GM21737 (cell line): ENCODE measurements at regions not wholly inside any gene's neighbourhood (a gene's known extent, or its start where the extent isn't known, plus 50 kb on each side); places are given as distances from the start of the nearest gene placed in this dataset.

Experiments used
- ATAC-seq: cut with Tn5 transposase; IDR thresholded peaks from one replicate; pipeline ENCODE4 v1.9.1; 2021; ENCODE audit warnings: mild to moderate bottlenecking, moderate library complexity; ENCODE audit not compliant: unreplicated experiment

DNA sequence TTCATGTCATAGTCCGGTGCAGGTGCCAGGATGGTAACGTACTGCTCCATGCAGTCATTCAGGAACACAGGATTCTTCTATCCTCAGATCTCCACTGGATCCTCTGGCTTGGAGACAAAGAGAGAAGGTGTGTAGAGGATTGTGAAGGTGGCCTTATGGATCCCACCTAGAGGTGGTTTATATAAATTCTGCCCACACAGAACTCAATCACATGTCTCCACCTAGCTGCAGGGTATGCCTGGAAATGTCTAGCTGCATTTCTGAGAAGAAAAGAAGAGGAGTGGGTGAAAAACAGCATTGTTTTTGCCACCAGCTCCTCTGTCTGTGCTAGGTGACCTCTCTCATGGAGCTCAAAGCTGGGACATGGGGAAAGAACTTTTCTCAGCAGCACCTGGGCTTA lies 478.7 kb downstream of the PDCD6IP start:
- no peak for ATAC-seq

DNA sequence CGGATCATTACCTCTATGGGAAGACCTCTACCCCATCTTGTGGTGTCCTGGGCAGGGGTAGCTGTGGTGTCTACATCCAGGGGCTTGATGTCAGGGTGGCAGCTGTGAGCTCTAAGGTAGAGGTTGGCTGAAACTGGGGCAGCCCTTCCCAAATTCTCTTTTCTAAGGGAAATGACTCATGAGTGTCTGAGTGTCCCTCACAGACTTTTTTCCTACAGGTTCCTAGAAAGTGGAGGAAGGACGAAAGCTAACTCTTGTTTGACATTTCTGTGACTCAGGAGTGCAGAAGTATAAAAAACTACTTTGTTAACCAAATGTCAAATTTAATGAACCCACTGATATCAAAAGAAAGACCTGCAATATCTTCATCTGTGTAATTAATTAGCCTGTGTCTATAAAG lies 481.5 kb downstream of the PDCD6IP start:
- ATAC-seq: no peak

DNA sequence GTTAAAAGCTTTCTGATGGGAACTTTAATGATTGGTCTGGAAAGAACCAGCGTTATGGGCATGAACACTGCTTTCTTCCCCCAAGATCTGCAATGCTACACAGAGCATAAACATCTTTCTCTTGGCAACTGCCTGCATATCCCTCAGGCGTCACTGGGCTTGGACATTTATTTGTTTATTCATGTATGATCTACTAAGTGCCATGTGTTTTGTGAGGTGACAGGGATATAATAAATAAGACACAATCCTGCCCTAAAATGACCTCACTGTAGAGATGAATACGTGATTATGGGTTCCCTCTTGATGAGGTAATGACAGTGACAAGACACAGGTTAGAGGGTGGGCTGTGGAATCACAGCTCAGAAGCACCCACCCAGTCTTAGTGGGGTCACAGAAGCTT lies 485.3 kb downstream of the PDCD6IP start:
- no peak for ATAC-seq

DNA sequence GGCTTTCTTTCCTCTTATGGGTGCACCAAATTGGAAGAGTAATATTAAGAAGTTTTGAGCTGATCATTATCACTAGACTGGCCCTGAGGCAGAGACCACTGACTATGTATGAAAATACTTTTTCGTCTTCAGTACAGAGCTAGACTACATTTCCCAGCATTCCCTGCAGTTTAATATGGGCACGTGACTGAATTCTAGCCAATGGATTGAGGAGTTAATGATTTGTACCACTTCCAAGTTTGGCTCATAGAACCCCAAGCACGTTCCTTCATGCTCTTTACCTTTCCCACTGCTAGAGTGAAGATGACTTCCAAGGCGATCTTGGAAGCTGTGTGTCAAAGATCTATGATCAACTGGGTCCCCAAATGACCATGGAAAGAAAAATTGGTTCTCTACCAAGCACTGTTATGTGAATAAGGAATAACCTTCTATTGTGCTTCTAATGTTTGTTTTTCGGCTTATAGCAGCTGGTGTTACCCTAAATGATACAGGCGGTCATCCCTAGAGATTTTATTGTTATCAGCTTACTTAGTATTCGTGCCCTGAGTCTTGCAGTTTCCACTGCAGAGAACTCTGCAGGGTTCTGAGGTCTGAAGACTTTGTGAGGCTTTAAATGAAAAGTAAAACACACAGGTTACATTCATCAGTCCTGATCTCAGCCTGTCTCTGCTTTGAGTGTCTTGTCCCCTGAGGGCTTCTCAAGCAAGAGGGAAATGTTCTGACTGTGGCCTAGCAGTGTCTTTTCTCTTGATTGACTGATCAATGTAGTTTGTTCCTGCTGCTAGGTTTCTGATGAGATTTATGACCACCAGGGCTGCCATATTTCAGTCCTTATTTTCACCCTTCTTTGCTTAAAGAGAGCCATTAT lies 486.8 kb downstream of the PDCD6IP start:
- no peak for ATAC-seq

- ATAC-seq: no peak
Observed at GRCh38 chr3:34285827-34286188, 487.4 kb downstream of the PDCD6IP start.

- no peak for ATAC-seq
Observed at GRCh38 chr3:34292605-34293300, 494.3 kb downstream of the PDCD6IP start.

- no peak for ATAC-seq
Observed at GRCh38 chr3:34294240-34294639, 495.8 kb downstream of the PDCD6IP start.

DNA sequence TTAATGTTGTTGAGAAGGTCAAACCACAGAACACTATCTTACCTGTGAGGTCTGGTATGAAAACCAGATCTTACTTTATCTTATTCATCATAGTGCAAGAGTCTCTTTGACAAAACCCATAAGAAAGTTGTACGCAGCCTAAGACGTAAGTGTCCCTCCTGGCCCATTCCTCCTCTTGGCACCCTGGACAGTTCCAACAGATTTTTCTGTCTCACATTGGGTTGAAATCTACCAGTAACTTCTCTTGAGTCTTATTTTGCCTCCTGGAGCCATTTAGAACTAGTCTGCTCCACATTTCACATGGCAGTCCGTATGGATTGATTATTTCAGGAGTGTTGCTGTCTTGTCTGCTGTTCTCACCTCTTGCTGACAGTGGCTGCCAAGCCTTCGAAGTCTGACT lies 498.4 kb downstream of the PDCD6IP start:
- no peak for ATAC-seq

DNA sequence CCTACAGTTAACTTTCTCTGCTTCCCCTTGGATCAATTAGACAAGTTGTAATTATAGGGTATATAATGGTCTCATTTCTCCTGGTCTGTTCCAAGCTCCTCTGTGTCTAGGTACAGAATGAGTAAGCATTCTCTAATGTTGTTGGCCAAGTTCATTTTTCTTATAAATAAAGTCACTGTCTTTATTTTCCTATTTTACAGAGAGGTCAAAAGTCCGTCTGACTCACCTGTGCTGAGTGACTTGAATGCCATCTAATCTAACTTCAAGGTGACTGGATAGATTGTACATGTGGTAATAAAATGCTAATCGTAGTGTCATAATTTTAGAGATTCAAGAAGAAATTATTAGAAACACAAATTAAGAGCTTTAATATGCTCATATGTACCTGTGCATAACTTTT lies 500.2 kb downstream of the PDCD6IP start:
- no peak for ATAC-seq

- ATAC-seq: no peak
Observed at GRCh38 chr3:34300621-34301020, 502.2 kb downstream of the PDCD6IP start.

GRCh38 chr3:34301313-34301712 lies 502.9 kb downstream of the PDCD6IP start:
- no peak for ATAC-seq

DNA sequence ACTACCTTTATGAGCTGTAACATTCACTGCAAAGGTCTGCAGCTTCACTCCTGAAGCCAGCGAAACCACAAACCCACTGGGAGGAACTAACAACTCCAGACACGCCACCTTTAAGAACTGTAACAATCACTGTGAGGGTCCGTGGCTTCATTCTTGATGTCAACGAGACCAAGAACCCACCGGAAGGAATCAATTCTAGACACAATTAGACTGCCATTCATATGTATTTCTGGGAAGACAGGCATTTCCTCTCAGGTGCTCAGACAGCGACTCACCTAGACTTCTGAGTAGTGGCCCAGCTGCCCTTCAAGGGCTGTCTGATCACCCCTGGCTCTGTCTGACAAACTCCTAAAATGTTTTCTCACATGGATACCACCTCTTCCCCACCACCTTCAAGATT lies 506.8 kb downstream of the PDCD6IP start:
- no peak for ATAC-seq

- no peak for ATAC-seq
Observed at GRCh38 chr3:34312684-34313083, 514.3 kb downstream of the PDCD6IP start.

GRCh38 chr3:34319881-34320280 lies 521.5 kb downstream of the PDCD6IP start:
- ATAC-seq: no peak

DNA sequence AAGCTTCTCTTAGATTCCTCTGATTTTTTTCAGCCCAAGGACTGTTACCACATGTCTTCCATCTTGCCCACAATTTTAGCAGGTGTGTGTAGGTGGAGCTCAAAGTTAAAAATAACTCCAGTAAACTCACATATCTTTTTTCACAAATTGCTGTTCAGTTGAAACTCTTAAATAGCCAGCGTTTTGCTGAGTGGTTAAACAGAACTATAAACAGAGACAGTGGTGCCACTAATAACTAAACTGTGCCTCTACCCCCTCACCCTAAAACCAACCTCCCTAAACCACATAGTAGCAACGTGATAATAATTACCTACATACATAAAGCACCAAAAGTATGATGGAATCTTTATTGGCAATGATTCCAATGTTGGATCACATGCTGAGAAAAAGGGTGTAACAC lies 525.1 kb downstream of the PDCD6IP start:
- ATAC-seq: peak; percentile 92

- no peak for ATAC-seq
Observed at GRCh38 chr3:34346656-34347055, 548.2 kb downstream of the PDCD6IP start.

- no peak for ATAC-seq
Observed at GRCh38 chr3:34351882-34352777, 553.7 kb downstream of the PDCD6IP start.

GRCh38 chr3:34352778-34353331 lies 554.4 kb downstream of the PDCD6IP start:
- no peak for ATAC-seq

GRCh38 chr3:34357461-34357860 lies 559.0 kb downstream of the PDCD6IP start:
- ATAC-seq: no peak

DNA sequence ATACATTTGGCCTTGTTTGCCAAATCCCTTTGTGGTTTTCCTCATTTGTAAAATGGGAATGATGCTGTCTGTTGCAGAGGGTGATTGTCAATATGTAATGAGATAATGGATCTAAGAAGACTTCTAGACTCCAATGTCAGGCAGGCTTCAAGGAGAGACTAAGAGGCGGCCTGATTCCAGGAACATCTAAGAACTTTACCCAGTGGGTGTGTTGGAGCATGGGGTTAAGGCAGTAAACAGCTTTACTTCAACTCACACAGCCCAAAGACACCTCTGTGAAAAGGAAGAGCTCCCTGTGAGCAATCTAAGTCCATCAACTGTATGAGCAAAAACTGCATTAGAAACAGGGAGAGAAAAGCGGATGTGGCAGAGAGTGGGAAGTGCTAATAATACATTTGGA lies 560.6 kb downstream of the PDCD6IP start:
- no peak for ATAC-seq

DNA sequence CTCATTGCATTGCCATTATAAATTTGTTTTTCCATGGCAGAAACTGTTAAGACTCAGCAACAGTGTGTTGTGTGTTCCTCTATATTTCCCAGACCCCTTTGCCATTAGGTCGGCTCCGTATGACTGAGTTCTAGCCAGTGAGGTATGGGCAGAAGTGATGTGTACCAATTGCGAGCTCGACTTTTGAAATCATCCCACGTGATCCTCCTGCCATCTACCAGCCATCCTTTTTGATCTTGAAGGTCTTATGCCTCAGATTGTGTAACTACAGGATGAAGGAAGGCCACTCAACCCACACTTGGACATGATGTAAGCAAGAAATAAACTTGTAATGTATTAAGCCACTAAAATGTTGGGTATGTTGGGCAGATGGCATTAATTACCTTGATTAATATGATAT lies 562.3 kb downstream of the PDCD6IP start:
- ATAC-seq: no peak
